ENCODE measurements at regions not wholly inside any gene's neighbourhood (a gene's known extent, or its start where the extent isn't known, plus 50 kb on each side); places are given as distances from the start of the nearest gene placed in this dataset.

GRCh38 chr15:77816983-77817382 lies 184.3 kb upstream of the LINGO1 start:
- Histone ChIP-seq H3K9me3 (ENCODE audit: control insufficient read depth, insufficient read depth, low read length) (no peaks in the 10 kb centered on the region), H3K36me3 (ENCODE audit: insufficient read depth, low read length) (no peaks in the 10 kb centered on the region), H3K4me1 (ENCODE audit: insufficient read depth, low read length) (peaks cover 28% of the 10 kb centered on the region; the same call in 1 of the 2 replicates), H3K9ac (ENCODE audit: low read depth, low read length) (no peak overlapping the region)

- H3K9ac ChIP-seq (ENCODE audit: low read depth, low read length): no peak overlapping the region
- no peaks in the 10 kb centered on the region for H3K9me3 ChIP-seq (ENCODE audit: control insufficient read depth, insufficient read depth, low read length)
- H3K4me1 ChIP-seq (ENCODE audit: insufficient read depth, low read length): peaks cover 37% of the 10 kb centered on the region; the same call in 1 of the 2 replicates
- H3K36me3 ChIP-seq (ENCODE audit: insufficient read depth, low read length): no peaks in the 10 kb centered on the region
Measured at GRCh38 chr15:77815015-77815414, 182.3 kb upstream of the LINGO1 start.

GRCh38 chr15:77812664-77813063 lies 180.0 kb upstream of the LINGO1 start:
- Histone ChIP-seq H3K4me1 (ENCODE audit: insufficient read depth, low read length) (peaks cover 32% of the 10 kb centered on the region; the same call in 1 of the 2 replicates), H3K9ac (ENCODE audit: low read depth, low read length) (no peak overlapping the region), H3K9me3 (ENCODE audit: control insufficient read depth, insufficient read depth, low read length) (no peaks in the 10 kb centered on the region)

GRCh38 chr15:77811270-77811669 lies 178.6 kb upstream of the LINGO1 start:
- H3K9ac ChIP-seq (ENCODE audit: low read depth, low read length): no peak overlapping the region
- H3K4me1 ChIP-seq (ENCODE audit: insufficient read depth, low read length): peaks cover 21% of the 10 kb centered on the region; the same call in 1 of the 2 replicates
- H3K36me3 ChIP-seq (ENCODE audit: insufficient read depth, low read length): no peaks in the 10 kb centered on the region
- no peaks in the 10 kb centered on the region for H3K9me3 ChIP-seq (ENCODE audit: control insufficient read depth, insufficient read depth, low read length)

More at GRCh38 chr15:77812664-77813063, 180.0 kb upstream of the LINGO1 start:
- no peaks in the 10 kb centered on the region for H3K36me3 ChIP-seq (ENCODE audit: insufficient read depth, low read length)

GRCh38 chr15:77810130-77810571 lies 177.4 kb upstream of the LINGO1 start:
- H3K36me3 ChIP-seq (ENCODE audit: insufficient read depth, low read length): no peaks in the 10 kb centered on the region
- peaks cover 21% of the 10 kb centered on the region; the same call in 1 of the 2 replicates for H3K4me1 ChIP-seq (ENCODE audit: insufficient read depth, low read length)
- H3K9ac ChIP-seq (ENCODE audit: low read depth, low read length): no peak overlapping the region
- no peaks in the 10 kb centered on the region for H3K9me3 ChIP-seq (ENCODE audit: control insufficient read depth, insufficient read depth, low read length)

- Histone ChIP-seq H3K9me3 (ENCODE audit: control insufficient read depth, insufficient read depth, low read length) (no peaks in the 10 kb centered on the region), H3K36me3 (ENCODE audit: insufficient read depth, low read length) (no peaks in the 10 kb centered on the region), H3K9ac (ENCODE audit: low read depth, low read length) (no peak overlapping the region), H3K4me1 (ENCODE audit: insufficient read depth, low read length) (peaks cover 28% of the 10 kb centered on the region; the same call in 1 of the 2 replicates)
Measured at GRCh38 chr15:77808581-77809177, 176.0 kb upstream of the LINGO1 start.

GRCh38 chr15:77808075-77808474 lies 175.4 kb upstream of the LINGO1 start:
- H3K36me3 ChIP-seq (ENCODE audit: insufficient read depth, low read length): no peaks in the 10 kb centered on the region
- H3K9ac ChIP-seq (ENCODE audit: low read depth, low read length): no peak overlapping the region
- no peaks in the 10 kb centered on the region for H3K9me3 ChIP-seq (ENCODE audit: control insufficient read depth, insufficient read depth, low read length)
- H3K4me1 ChIP-seq (ENCODE audit: insufficient read depth, low read length): peaks cover 29% of the 10 kb centered on the region; the same call in 1 of the 2 replicates

- Histone ChIP-seq H3K36me3 (ENCODE audit: insufficient read depth, low read length) (no peaks in the 10 kb centered on the region), H3K4me1 (ENCODE audit: insufficient read depth, low read length) (peaks cover 29% of the 10 kb centered on the region; the same call in 1 of the 2 replicates), H3K9ac (ENCODE audit: low read depth, low read length) (no peak overlapping the region), H3K9me3 (ENCODE audit: control insufficient read depth, insufficient read depth, low read length) (no peaks in the 10 kb centered on the region)
Measured at GRCh38 chr15:77807611-77808010, 174.9 kb upstream of the LINGO1 start.

- H3K9me3 ChIP-seq (ENCODE audit: control insufficient read depth, insufficient read depth, low read length): no peaks in the 10 kb centered on the region
- peaks cover 25% of the 10 kb centered on the region for H3K4me1 ChIP-seq (ENCODE audit: insufficient read depth, low read length)
- H3K9ac ChIP-seq (ENCODE audit: low read depth, low read length): no peak overlapping the region
- H3K36me3 ChIP-seq (ENCODE audit: insufficient read depth, low read length): no peaks in the 10 kb centered on the region
Measured at GRCh38 chr15:77807115-77807514, 174.4 kb upstream of the LINGO1 start.

- no peaks in the 10 kb centered on the region for H3K36me3 ChIP-seq (ENCODE audit: insufficient read depth, low read length)
- H3K9me3 ChIP-seq (ENCODE audit: control insufficient read depth, insufficient read depth, low read length): no peaks in the 10 kb centered on the region
- no peak overlapping the region for H3K9ac ChIP-seq (ENCODE audit: low read depth, low read length)
- peaks cover 9% of the 10 kb centered on the region for H3K4me1 ChIP-seq (ENCODE audit: insufficient read depth, low read length)
Measured at GRCh38 chr15:77804210-77804609, 171.5 kb upstream of the LINGO1 start.

GRCh38 chr15:77803487-77803886 lies 170.8 kb upstream of the LINGO1 start:
- H3K36me3 ChIP-seq (ENCODE audit: insufficient read depth, low read length): no peaks in the 10 kb centered on the region
- H3K9ac ChIP-seq (ENCODE audit: low read depth, low read length): no peak overlapping the region
- H3K4me1 ChIP-seq (ENCODE audit: insufficient read depth, low read length): peaks cover 9% of the 10 kb centered on the region
- no peaks in the 10 kb centered on the region for H3K9me3 ChIP-seq (ENCODE audit: control insufficient read depth, insufficient read depth, low read length)

- Histone ChIP-seq H3K36me3 (ENCODE audit: insufficient read depth, low read length) (no peaks in the 10 kb centered on the region), H3K9me3 (ENCODE audit: control insufficient read depth, insufficient read depth, low read length) (no peaks in the 10 kb centered on the region), H3K4me1 (ENCODE audit: insufficient read depth, low read length) (peaks cover 9% of the 10 kb centered on the region), H3K9ac (ENCODE audit: low read depth, low read length) (no peak overlapping the region)
Measured at GRCh38 chr15:77800305-77800704, 167.6 kb upstream of the LINGO1 start.

- Histone ChIP-seq H3K9ac (ENCODE audit: low read depth, low read length) (no peak overlapping the region), H3K9me3 (ENCODE audit: control insufficient read depth, insufficient read depth, low read length) (no peaks in the 10 kb centered on the region), H3K4me1 (ENCODE audit: insufficient read depth, low read length) (peaks cover 3% of the 10 kb centered on the region), H3K36me3 (ENCODE audit: insufficient read depth, low read length) (no peaks in the 10 kb centered on the region)
Measured at GRCh38 chr15:77798847-77799246, 166.1 kb upstream of the LINGO1 start.

- Histone ChIP-seq H3K9ac (ENCODE audit: low read depth, low read length) (no peak overlapping the region), H3K36me3 (ENCODE audit: insufficient read depth, low read length) (no peaks in the 10 kb centered on the region), H3K4me1 (ENCODE audit: insufficient read depth, low read length) (no peaks in the 10 kb centered on the region; the same call in none of the 2 replicates), H3K9me3 (ENCODE audit: control insufficient read depth, insufficient read depth, low read length) (no peaks in the 10 kb centered on the region)
Measured at GRCh38 chr15:77798151-77798835, 165.6 kb upstream of the LINGO1 start.

- Histone ChIP-seq H3K36me3 (ENCODE audit: insufficient read depth, low read length) (no peaks in the 10 kb centered on the region), H3K9me3 (ENCODE audit: control insufficient read depth, insufficient read depth, low read length) (no peaks in the 10 kb centered on the region), H3K4me1 (ENCODE audit: insufficient read depth, low read length) (no peaks in the 10 kb centered on the region; the same call in none of the 2 replicates), H3K9ac (ENCODE audit: low read depth, low read length) (no peak overlapping the region)
Measured at GRCh38 chr15:77797270-77797669, 164.6 kb upstream of the LINGO1 start.
